AG04450 (cell line): ENCODE measurements at regions not wholly inside any gene's neighbourhood (a gene's known extent, or its start where the extent isn't known, plus 50 kb on each side); places are given as distances from the start of the nearest gene placed in this dataset.

ENCODE experiments used
- CTCF ChIA-PET: fragments of 300-600, 350-600 bp; formaldehyde crosslinking; extraction: SDS; loops from one replicate; lab custom pipeline; 2022; ENCODE audit warnings: antibody characterized with exemption, inconsistent platforms; lab: Charles Lee
- POLR2A ChIA-PET: fragments of 350-600 bp; formaldehyde crosslinking; extraction: SDS; loops from one replicate; lab custom pipeline; 2021; ENCODE audit warnings: antibody characterized with exemption, inconsistent platforms; lab: Yijun Ruan, JAX
- DNase-seq: peaks from one replicate; pipeline ENCODE4 v3.0.0-alpha.2; 2011; ENCODE audit warnings: low read depth, low spot score
- H3K27ac ChIP-seq: one replicate; pipeline ENCODE4 v1.5.1; 2012; ENCODE audit warnings: low read depth, low read length, control low read depth
- H3K27me3 ChIP-seq: one replicate; pipeline ENCODE4 v1.6.0; 2012; ENCODE audit warnings: low read length; ENCODE audit not compliant: control insufficient read depth, insufficient read depth
- H3K4me3 ChIP-seq: 2 replicates; pipeline ENCODE4 v1.5.1; 2011; ENCODE audit warnings: mild to moderate bottlenecking, low read depth, low read length, control low read depth
- H3K9me3 ChIP-seq: 2 replicates; pipeline ENCODE4 v1.5.1; 2012; ENCODE audit warnings: low read length; ENCODE audit not compliant: control insufficient read depth, insufficient read depth
- CTCF ChIP-seq: IDR thresholded peaks from 2 replicates; pipeline ENCODE4 v1.5.1; 2011; ENCODE audit warnings: low read depth, low read length, control low read depth, inconsistent platforms

GRCh38 chr6:22980446-22980845, 411.1 kb downstream of the HDGFL1 start:
- Histone ChIP-seq H3K27ac (no peak overlapping the region), H3K9me3 (no peaks in the 10 kb centered on the region), H3K27me3 (no peaks in the 10 kb centered on the region), H3K4me3 (no peak overlapping the region)
- POLR2A ChIA-PET = no interaction called here
- no peak for DNase-seq
- CTCF ChIA-PET = interaction anchor here (0.6 kb wide), 1 partner anchor 253 kb away, joined by 3 read pairs; no protein-coding TSS in a partner anchor
- TF ChIP-seq CTCF = no peak

DNA sequence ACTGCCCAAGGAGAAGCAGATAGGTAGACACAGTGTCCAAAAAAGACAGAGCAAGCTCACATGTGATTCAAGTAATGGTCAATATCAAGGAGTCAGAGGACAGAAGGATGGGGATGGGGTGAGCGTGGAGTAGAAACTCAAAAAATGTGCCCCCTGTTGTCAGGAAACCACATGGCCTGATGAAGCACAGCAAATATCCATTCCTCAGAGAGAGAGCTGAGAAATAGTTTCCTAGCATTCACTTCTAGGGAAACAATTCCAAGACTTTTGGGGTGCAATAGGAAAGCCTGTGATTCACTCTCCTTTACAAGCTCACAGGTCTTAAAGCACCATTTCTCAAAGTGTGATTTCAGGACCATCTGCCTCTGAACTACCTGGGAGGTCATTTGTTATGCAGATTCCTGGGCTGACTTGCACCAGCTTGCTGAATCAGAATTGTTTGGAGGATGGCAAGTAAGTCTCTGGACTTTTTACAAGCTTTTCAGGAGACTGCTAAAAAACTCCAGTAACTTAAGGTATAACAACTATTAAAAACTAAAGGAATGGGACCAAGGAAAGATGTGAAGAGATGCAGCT, 432.8 kb downstream of the HDGFL1 start:
- Histone ChIP-seq H3K9me3 (no peaks in the 10 kb centered on the region), H3K4me3 (no peak overlapping the region), H3K27me3 (no peaks in the 10 kb centered on the region), H3K27ac (no peak overlapping the region)
- ChIA-PET POLR2A (no interaction called here), CTCF (interaction anchor here (0.6 kb wide), 1 partner anchor 146 kb away, joined by 7 read pairs; no protein-coding TSS in a partner anchor)
- DNase-seq = no peak
- no peak for TF ChIP-seq CTCF

DNA sequence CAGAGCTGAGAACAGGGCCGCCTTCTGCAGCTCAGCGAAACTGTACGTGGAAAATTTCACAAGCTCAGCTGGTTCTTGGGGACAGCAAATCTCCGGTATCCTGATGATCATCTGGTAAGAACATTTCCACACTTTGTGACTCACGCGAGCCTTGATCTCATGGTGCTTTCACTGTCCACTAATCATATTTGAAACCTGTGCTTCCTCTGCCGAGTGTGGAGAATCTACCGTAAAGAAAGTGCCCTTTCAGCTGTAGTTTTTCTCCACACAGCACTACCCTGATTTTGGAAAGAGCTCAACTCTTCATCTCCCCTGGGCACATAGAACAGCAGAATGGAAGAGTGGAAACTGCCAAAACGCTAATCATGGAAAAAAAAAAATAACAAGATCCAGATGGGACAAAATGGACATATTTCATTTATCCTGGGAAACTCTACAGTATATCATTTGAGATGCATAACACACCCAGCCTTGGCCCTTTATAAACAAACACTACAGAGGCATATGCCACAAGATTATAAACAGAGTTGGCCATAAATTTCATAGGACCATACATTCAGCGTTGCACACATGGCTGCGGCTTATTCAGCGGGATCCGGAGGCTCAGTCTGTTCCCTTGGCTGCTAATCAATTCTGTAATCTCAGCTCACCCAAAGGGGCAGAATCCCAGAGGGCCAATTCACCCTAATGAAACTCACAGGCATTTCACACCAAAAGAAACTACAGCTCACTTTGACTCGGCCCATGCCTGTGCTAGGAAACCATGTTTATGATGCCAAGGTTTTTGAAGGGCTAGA, 434.5 kb downstream of the HDGFL1 start:
- no peak for TF ChIP-seq CTCF
- peak; percentile 16 for DNase-seq
- CTCF ChIA-PET = interaction anchor here (0.6 to 1.3 kb wide), 4 partner anchors 172 to 857 kb away, joined by 3 to 4 read pairs (median 3); no protein-coding TSS in a partner anchor
- POLR2A ChIA-PET = interaction anchor here (0.6 kb wide), 1 partner anchor 310 kb away, joined by 6 read pairs; no protein-coding TSS in a partner anchor
- Histone ChIP-seq H3K9me3 (no peaks in the 10 kb centered on the region), H3K27ac (peak overlapping the region; percentile 47), H3K4me3 (no peak overlapping the region), H3K27me3 (no peaks in the 10 kb centered on the region)

GRCh38 chr6:23006656-23007055, 437.3 kb downstream of the HDGFL1 start:
- TF ChIP-seq CTCF = no peak
- H3K27me3 ChIP-seq = no peaks in the 10 kb centered on the region
- ChIA-PET CTCF (no interaction called here), POLR2A (no interaction called here)
- no peak for DNase-seq
- H3K9me3 ChIP-seq = no peaks in the 10 kb centered on the region
- H3K27ac ChIP-seq = no peak overlapping the region
- no peak overlapping the region for H3K4me3 ChIP-seq

- ChIA-PET CTCF (no interaction called here), POLR2A (no interaction called here)
- Histone ChIP-seq H3K9me3 (no peaks in the 10 kb centered on the region), H3K27me3 (no peaks in the 10 kb centered on the region), H3K4me3 (no peak overlapping the region), H3K27ac (no peak overlapping the region)
- no peak for TF ChIP-seq CTCF
- DNase-seq = no peak
Observed at GRCh38 chr6:23011615-23012014, 442.2 kb downstream of the HDGFL1 start.
